HG02642 (cell line): ENCODE measurements at regions not wholly inside any gene's neighbourhood (a gene's known extent, or its start where the extent isn't known, plus 50 kb on each side); places are given as distances from the start of the nearest gene placed in this dataset.
"Not testable (repeated sequence)": the region's sequence is repeated elsewhere in the genome, so short reads cannot be mapped to it uniquely, and the experiment has no call there.

ENCODE experiments used
- ATAC-seq: cut with Tn5 transposase; IDR thresholded peaks from one replicate; pipeline ENCODE4 v1.9.1; 2021; ENCODE audit warnings: mild to moderate bottlenecking; ENCODE audit not compliant: unreplicated experiment, poor library complexity

- ATAC-seq: no peak
These were observed 559.4 kb upstream of the KCND2 start for GRCh38 chr7:119713606-119714005.

DNA sequence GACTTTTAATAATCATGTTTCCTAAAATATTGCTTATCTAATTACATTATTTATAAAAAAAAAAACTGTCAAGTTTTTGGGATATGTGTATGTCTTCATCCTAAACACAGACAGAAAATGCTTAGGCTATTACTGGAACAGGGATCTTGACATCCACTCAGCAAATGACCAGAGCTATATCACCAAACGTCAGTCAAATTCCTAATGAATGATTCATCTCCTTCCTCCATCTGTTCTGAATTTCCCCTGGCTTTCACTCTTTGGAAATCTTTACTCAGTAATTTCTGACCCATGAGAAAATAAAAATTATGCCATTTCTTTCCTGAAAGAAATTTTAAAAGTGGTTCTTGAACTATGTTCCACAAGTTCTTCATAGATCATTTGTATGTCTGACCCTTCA lies 552.4 kb upstream of the KCND2 start:
- no peak for ATAC-seq

DNA sequence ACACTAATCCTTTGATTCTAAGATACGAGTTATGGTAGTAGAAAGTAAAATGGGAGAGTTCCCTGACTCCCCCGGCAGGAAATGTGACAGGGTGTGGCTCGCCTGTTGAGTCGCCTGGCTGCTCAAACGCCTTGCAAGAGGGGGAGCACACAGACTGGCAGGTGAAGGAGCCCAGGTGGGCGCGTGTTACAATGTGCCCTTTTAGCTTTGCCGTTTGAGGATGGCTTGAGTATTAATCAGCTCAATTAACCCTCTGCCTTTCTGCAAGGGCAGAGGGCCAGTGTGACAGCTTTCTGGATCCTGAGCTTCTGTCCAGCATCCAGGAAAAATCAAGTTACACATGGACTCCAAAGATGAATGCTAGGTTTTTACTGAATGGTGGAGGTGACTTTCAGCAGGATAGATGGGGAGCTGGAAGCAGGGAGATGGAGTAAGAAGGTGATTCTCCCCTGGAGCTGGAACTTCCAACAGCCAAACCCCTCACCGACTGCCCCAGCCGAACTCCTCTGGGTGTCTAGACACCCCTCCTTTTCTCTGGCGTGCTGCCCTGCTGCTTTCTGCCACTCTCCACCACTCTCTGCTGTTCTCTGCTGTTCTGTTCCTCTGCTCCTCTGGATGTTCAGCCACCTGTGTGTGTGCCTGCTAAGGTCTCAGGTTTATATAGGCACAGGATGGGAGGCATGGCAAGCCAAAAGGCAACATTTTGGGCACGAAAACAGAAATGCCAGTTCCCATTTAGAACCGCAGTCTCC lies 548.8 kb upstream of the KCND2 start:
- ATAC-seq: no peak

GRCh38 chr7:119733127-119733879 lies 539.7 kb upstream of the KCND2 start:
- no peak for ATAC-seq

- no peak for ATAC-seq
These were observed 535.6 kb upstream of the KCND2 start for GRCh38 chr7:119737390-119737789.

DNA sequence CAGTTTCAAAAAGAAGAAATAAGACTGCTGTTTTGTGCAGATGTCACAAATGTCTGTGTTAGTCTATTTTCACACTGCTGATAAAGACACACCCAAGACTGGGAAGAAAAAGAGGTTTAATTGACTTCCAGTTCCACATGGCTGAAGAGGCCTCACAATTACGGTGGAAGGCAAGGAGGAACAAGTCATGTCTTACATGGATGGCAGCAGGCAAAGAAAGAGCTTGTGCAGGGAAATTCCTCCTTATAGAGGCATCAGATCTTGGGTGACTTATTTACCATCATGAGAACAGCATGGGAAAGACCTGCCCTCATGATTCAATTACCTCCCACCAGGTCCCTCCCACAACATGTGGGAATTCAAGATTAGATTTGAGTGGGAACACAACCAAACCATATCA lies 527.7 kb upstream of the KCND2 start:
- not testable (repeated sequence) for ATAC-seq

DNA sequence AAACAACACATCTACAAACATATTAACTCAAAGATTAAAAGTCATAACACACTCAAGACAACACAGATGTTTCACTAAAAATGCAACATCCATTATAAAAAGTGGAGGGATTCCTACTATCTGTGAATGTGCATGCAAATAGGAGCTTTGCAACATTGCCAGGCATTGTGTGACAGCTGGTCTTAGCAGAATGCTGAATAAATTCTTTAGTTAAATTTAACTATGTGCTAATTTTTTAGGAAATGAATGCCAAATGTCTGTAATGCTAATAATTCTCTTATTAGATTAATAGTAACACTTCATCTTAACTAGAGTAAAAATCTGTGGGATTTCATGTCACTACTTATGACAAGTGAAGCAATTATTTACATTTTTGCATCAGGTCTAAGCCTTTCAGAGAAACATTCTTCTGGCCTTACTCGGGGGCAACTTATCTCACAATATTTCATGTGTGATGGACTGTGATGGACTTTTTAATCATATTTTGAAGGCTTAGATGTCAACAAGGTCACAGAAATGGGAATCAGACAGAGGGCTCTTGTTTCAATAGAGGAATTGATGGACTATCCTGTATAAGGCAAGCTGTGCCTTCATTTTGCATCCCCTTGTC lies 524.6 kb upstream of the KCND2 start:
- ATAC-seq: no peak

- no peak for ATAC-seq
These were observed 524.0 kb upstream of the KCND2 start for GRCh38 chr7:119748991-119749390.

GRCh38 chr7:119756687-119757086 lies 516.3 kb upstream of the KCND2 start:
- ATAC-seq: no peak

GRCh38 chr7:119758254-119758653 lies 514.7 kb upstream of the KCND2 start:
- no peak for ATAC-seq

GRCh38 chr7:119761776-119762175 lies 511.2 kb upstream of the KCND2 start:
- no peak for ATAC-seq

GRCh38 chr7:119782286-119782685 lies 490.7 kb upstream of the KCND2 start:
- no peak for ATAC-seq

GRCh38 chr7:119783799-119784198 lies 489.2 kb upstream of the KCND2 start:
- ATAC-seq: no peak

DNA sequence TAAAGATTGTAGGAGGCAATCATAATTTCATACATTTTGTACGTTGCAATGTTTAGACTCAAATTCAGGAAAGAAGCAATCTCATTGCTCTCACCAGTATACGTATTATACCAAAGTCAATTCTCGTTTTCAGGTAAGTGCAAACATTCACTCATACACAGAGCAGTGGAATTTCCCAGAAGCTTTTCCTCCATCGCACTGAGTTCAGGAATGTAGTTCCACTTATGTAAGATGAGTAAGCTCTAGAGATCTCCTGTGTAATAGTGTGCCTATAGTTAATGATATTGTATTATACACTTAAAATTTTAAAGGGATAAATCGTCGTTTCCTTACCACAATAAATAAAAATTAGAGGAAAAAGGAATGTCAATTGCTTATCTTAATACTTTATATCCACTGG lies 470.8 kb upstream of the KCND2 start:
- ATAC-seq: no peak

- no peak for ATAC-seq
These were observed 447.8 kb upstream of the KCND2 start for GRCh38 chr7:119825091-119825655.

- no peak for ATAC-seq
These were observed 446.4 kb upstream of the KCND2 start for GRCh38 chr7:119826547-119826946.

GRCh38 chr7:119838444-119838843 lies 434.5 kb upstream of the KCND2 start:
- ATAC-seq: no peak

GRCh38 chr7:119842337-119842736 lies 430.6 kb upstream of the KCND2 start:
- ATAC-seq: no peak

- no peak for ATAC-seq
These were observed 430.2 kb upstream of the KCND2 start for GRCh38 chr7:119842786-119843185.

DNA sequence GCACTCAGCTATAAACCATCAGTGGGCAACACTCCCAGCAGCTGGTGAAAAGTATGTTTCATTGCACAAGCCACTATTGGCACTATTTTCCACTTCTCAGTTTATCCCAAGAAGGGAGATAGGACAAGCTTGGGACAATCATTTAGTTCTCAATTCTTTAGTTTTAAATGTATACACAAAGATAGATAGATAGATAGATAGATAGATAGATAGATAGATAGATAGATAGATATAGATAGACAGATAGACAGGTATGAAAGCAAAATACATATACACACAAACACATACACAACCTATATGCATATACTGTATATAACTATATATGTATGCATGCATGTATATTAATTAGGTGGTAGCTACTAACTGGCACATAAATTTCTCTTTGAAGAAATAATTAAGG lies 411.6 kb upstream of the KCND2 start:
- ATAC-seq: no peak

DNA sequence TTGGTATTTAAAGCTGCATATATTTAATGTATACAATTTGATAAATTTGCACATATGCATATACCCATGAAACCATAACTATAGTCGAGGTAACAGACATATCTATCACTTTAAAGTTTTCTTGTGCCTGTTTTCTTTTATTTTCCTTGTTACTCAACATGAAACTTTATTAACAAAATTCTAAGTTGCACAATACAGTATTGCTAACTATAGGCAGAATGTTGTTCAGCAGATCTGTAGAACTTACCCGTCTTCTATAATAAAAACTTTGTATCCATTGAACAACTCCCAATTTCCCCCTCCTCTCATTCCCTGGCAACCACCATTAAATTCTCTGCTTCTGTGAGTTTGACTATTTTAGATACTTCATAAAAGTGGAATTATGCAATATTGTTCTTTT lies 404.6 kb upstream of the KCND2 start:
- no peak for ATAC-seq
